T-helper 2 cell treated with Interferon-gamma antibody and Interleukin-4, amounts not matched to agents 5 μg/mL and 100 μg/mL, for 36 hours (primary cell): ENCODE measurements at regions not wholly inside any gene's neighbourhood (a gene's known extent, or its start where the extent isn't known, plus 50 kb on each side); places are given as distances from the start of the nearest gene placed in this dataset.
"Not testable (repeated sequence)": the region's sequence is repeated elsewhere in the genome, so short reads cannot be mapped to it uniquely, and the experiment has no call there.

ENCODE experiments used
- DNase-seq: peaks from one replicate; pipeline ENCODE4 v3.0.0; 2021; ENCODE audit warnings: low spot score
- H3K27ac Mint-ChIP-seq: one replicate; pipeline ENCODE4 v1.8.0; 2021; ENCODE audit warnings: mild to moderate bottlenecking, mixed read lengths
- H3K27me3 Mint-ChIP-seq: one replicate; pipeline ENCODE4 v1.8.0; 2021; ENCODE audit warnings: low read depth, mixed read lengths
- H3K36me3 Mint-ChIP-seq: one replicate; pipeline ENCODE4 v1.8.0; 2021; ENCODE audit warnings: low read depth, mixed read lengths
- H3K4me1 Mint-ChIP-seq: one replicate; pipeline ENCODE4 v1.8.0; 2021; ENCODE audit warnings: low read depth, mixed read lengths
- H3K4me3 Mint-ChIP-seq: one replicate; pipeline ENCODE4 v1.8.0; 2022; ENCODE audit warnings: mild to moderate bottlenecking, moderate library complexity, mixed read lengths
- H3K9me3 Mint-ChIP-seq: one replicate; pipeline ENCODE4 v1.8.0; 2021; ENCODE audit warnings: mixed read lengths

DNA sequence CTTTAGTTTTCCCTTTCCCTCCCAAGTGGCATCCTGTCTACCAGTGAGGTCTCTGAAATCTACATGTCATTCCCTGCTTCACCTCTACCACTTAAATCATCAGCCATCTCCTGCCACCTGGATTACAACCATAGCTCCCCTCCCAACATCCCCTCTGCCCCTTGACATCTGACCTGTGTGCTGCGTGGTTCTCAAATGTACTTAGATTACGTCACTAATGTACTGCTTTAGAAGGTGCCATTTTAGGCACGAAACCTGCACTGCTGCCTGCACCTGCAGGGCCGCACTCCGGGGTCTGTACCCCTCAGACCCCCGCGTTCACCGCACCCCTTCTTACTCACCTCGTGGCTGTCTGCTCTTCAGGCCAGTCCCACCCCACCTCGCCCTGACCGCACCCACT is 395.1 kb upstream of the MYT1L start:
- no peaks in the 10 kb centered on the region for H3K9me3 Mint-ChIP-seq
- no peaks in the 10 kb centered on the region for H3K27me3 Mint-ChIP-seq
- no peaks in the 10 kb centered on the region for H3K36me3 Mint-ChIP-seq
- no peak for DNase-seq
- H3K27ac Mint-ChIP-seq: no peak overlapping the region
- no peaks in the 10 kb centered on the region for H3K4me1 Mint-ChIP-seq
- H3K4me3 Mint-ChIP-seq: no peak overlapping the region

GRCh38 chr2:2723064-2723463 is 392.0 kb upstream of the MYT1L start:
- Mint-ChIP-seq H3K36me3 (no peaks in the 10 kb centered on the region), H3K4me1 (no peaks in the 10 kb centered on the region), H3K27ac (no peak overlapping the region), H3K9me3 (no peaks in the 10 kb centered on the region), H3K4me3 (no peak overlapping the region), H3K27me3 (no peaks in the 10 kb centered on the region)
- no peak for DNase-seq

- Mint-ChIP-seq H3K27me3 (no peaks in the 10 kb centered on the region), H3K27ac (no peak overlapping the region), H3K4me1 (no peaks in the 10 kb centered on the region), H3K4me3 (no peak overlapping the region), H3K36me3 (no peaks in the 10 kb centered on the region), H3K9me3 (no peaks in the 10 kb centered on the region)
- no peak for DNase-seq
Measured at GRCh38 chr2:2721296-2721835, 390.3 kb upstream of the MYT1L start.

- not testable (repeated sequence) for DNase-seq, H3K27me3 Mint-ChIP-seq, H3K27ac Mint-ChIP-seq, H3K4me3 Mint-ChIP-seq, H3K36me3 Mint-ChIP-seq, H3K4me1 Mint-ChIP-seq, H3K9me3 Mint-ChIP-seq
Measured at GRCh38 chr2:2720806-2721205, 389.7 kb upstream of the MYT1L start.

DNA sequence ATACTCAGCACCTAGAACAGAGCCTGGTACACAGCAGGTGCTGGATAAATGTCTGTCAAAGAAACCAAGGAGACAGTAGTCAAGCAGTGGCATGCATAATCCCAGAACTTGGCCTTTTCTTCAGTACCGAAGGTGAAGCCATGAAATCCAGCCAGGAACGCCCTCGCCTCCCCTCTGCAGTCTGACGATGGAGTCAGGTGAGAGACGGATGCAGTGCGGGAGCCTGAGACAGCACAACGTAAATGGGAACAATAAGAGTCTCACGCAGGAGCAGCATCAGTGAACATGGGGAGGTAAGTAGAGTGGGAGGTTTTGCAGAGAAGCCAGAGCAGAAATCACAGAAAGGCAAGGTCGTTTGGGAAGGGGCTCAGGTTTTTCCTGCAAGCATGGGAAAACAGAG is 389.3 kb upstream of the MYT1L start:
- H3K27ac Mint-ChIP-seq: no peak overlapping the region

DNA sequence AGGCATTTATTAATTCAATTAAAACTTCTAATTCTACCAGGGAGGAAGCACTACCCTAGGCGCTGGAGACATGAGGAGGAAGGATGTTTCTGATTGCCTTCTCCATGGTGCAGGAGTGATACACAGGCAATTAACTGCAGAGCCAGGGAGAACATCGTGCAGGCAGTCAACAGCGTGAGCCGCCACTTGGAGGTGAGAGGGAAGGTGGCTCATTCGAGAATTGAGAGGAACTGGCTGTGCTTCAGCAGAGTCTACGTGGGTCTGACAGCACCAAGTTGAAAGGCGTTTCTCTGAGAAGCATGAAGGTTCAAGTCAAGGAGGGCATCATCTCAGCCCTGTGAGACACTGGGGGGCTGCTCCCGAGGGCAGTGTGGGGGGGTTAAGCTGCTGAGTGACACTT is 388.7 kb upstream of the MYT1L start:
- H3K27me3 Mint-ChIP-seq: no peaks in the 10 kb centered on the region
- H3K4me1 Mint-ChIP-seq: no peaks in the 10 kb centered on the region
- DNase-seq: no peak
- no peak overlapping the region for H3K4me3 Mint-ChIP-seq
- no peaks in the 10 kb centered on the region for H3K36me3 Mint-ChIP-seq
- no peaks in the 10 kb centered on the region for H3K9me3 Mint-ChIP-seq
- no peak overlapping the region for H3K27ac Mint-ChIP-seq

More for the DNA sequence above, 389.3 kb upstream of the MYT1L start:
- H3K4me1 Mint-ChIP-seq: no peaks in the 10 kb centered on the region
- DNase-seq: no peak
- H3K9me3 Mint-ChIP-seq: no peaks in the 10 kb centered on the region
- no peaks in the 10 kb centered on the region for H3K27me3 Mint-ChIP-seq
- no peak overlapping the region for H3K4me3 Mint-ChIP-seq
- H3K36me3 Mint-ChIP-seq: no peaks in the 10 kb centered on the region

DNA sequence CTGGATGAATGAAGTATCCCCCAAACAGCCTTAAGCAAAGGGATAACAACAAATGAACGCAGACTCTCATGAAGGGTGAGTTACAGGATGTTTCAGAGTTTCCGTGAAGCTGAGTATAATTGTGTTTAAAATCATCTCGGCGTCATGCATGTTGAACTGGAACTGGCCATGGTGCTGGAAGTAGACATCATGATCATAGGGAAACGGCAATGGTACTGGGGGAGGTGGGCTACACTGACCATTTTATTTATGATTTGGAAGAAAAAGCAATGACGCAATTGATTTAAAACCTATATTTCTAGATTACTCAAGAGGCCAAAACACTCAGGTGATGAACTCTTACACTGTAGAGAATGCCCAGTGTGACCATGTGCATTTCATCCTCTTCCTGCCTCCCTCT is 387.9 kb upstream of the MYT1L start:
- Mint-ChIP-seq H3K27ac (no peak overlapping the region), H3K36me3 (no peaks in the 10 kb centered on the region), H3K27me3 (no peaks in the 10 kb centered on the region), H3K4me3 (no peak overlapping the region), H3K9me3 (no peaks in the 10 kb centered on the region), H3K4me1 (no peaks in the 10 kb centered on the region)
- no peak for DNase-seq

GRCh38 chr2:2717406-2717805 is 386.3 kb upstream of the MYT1L start:
- H3K4me1 Mint-ChIP-seq: no peaks in the 10 kb centered on the region
- no peaks in the 10 kb centered on the region for H3K36me3 Mint-ChIP-seq
- H3K27me3 Mint-ChIP-seq: no peaks in the 10 kb centered on the region

DNA sequence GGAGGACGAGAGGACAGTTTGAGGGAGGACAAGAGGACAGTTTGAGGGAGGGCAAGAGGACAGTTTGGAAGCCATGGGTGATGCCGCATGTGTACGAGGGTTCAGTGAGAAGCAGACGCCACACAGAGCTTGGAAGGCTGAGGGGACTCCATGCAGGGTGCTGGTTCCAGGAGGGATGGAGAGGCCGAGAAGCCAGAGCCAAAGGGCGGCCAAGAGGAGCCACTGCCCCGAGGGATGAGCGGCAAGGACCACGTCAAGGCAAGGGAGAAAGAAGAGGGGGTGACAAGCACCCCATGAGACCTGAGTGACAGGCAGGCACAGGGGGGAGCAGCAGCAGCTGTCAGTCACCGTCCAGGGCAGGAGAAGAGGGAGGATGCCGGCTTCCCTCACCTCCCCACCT is 385.7 kb upstream of the MYT1L start:
- Mint-ChIP-seq H3K27ac (no peak overlapping the region), H3K4me3 (no peak overlapping the region), H3K9me3 (no peaks in the 10 kb centered on the region), H3K36me3 (no peaks in the 10 kb centered on the region), H3K4me1 (no peaks in the 10 kb centered on the region), H3K27me3 (no peaks in the 10 kb centered on the region)
- DNase-seq: no peak

More at GRCh38 chr2:2717406-2717805, 386.3 kb upstream of the MYT1L start:
- no peak overlapping the region for H3K4me3 Mint-ChIP-seq
- H3K27ac Mint-ChIP-seq: no peak overlapping the region
- no peak for DNase-seq
- no peaks in the 10 kb centered on the region for H3K9me3 Mint-ChIP-seq

DNA sequence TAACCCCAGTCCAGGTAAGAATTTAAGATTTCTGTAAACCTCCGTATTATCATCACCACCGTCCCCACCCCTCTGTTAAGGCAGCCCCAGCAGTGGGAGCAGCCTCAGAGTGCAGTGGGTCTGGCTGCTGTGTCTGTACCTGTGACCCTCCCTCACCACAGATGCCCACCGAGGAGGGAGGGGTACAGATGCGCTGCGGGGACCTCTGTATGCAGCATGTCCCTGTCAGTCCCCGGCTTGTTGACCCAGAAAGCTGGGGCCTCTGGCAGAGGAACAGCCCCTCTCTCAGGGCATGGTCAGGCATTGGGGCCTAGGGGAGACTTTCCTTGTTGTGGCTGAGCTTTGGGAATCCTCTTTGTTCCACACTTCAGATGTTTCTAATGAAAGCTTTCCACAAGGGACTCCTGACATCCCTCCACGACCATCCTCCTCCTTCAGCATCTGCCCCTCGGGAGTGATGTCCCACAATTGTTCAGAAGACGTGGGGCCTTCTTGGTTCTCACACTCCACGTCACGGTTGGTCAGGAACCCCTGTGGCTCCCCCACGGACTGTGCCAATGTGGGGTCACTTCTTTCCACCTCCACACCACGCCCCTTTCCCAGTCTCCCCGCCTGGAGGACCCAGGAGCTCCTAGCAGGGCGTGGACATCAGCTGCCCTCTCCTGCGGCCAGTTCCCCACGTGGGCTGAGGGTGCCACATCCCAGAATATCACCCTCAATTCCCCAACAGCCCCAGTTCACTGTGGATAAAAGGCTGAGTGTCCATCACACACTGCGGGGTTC is 384.2 kb upstream of the MYT1L start:
- no peaks in the 10 kb centered on the region for H3K9me3 Mint-ChIP-seq
- H3K27ac Mint-ChIP-seq: no peak overlapping the region
- H3K4me1 Mint-ChIP-seq: no peaks in the 10 kb centered on the region
- DNase-seq: no peak
- H3K4me3 Mint-ChIP-seq: no peak overlapping the region
- H3K36me3 Mint-ChIP-seq: no peaks in the 10 kb centered on the region
- H3K27me3 Mint-ChIP-seq: no peaks in the 10 kb centered on the region

DNA sequence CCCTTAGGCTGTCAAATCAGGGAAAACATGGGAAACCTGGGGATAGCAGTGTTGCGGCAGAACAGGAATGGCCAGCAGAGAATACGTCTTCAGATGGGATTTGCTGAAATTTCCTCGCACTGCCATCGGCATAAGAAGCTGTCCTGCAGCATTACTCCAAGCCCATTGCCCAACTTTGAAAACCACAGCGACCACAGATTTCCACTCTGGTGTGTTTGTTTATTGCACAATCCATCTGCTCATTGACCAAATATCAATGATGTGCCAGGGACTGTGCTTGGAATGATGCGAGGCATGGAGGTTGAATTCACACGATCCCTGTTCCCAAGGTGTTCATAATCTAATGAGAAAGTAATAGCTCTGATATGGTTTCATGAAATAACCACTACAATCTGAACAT is 383.3 kb upstream of the MYT1L start:
- DNase-seq: no peak
- Mint-ChIP-seq H3K36me3 (no peaks in the 10 kb centered on the region), H3K4me3 (no peak overlapping the region), H3K27me3 (no peaks in the 10 kb centered on the region), H3K9me3 (no peaks in the 10 kb centered on the region), H3K4me1 (no peaks in the 10 kb centered on the region), H3K27ac (no peak overlapping the region)

DNA sequence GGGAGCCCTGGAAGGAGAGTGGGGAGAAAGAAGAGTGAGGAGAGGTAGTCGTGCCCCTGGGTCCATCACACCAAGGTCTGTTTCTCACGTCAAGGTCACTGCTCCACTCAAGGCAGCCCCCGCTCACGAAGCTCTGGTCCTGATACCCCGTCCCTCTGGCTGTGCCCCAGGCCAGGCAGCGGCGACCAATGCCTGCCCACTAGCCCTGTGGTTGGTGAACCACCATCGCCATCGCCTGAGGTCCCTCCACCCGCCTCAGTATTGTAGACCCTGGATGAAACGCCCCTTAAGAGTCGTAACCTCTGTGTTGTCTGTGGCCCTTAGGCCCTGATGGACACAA is 378.3 kb upstream of the MYT1L start:
- Mint-ChIP-seq H3K36me3 (no peaks in the 10 kb centered on the region), H3K27ac (no peak overlapping the region), H3K4me1 (no peaks in the 10 kb centered on the region), H3K4me3 (no peak overlapping the region), H3K27me3 (no peaks in the 10 kb centered on the region), H3K9me3 (no peaks in the 10 kb centered on the region)
- no peak for DNase-seq

DNA sequence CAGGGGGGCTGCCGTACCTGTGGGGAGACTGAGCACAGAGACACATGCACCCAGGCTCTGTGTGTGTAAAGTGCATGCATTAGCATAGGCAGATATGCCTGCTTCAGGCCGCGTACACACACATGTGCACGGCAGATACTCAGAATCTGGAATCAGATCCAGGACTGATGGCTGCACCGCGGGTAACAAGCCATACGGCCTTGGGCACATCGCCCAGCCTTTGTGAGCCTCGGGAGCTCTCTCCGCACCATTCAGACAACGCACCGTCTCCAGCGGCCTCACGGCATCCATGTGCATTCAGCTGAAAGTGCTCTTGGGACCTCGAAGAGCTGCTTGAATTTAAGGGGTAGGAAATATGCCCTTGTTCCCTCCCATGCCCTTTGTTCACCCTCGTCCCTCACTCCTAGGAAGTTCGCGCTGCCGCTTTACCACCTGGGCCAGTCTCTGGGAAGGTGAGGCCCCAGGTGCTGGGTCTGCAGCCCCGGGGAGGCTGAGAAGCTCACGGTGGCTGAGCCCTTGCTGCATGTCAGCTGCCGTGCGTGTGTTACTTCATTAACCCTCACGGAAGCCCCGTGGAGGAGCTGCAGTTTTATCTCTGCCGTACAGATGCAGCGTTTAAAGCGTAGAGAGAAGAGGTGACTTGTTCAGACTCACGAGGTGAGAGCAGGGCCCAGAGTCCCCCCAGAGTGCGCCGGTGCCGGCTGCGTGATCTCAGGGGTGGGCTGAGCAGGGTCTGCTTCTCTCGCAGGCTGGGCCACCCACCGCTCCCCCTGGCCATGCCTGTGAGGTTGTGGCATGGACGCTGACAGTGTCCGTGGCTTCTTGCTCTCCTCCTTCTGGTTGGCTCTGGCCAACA is 377.7 kb upstream of the MYT1L start:
- Mint-ChIP-seq H3K4me3 (no peak overlapping the region), H3K9me3 (no peaks in the 10 kb centered on the region), H3K27ac (no peak overlapping the region), H3K4me1 (no peaks in the 10 kb centered on the region), H3K36me3 (no peaks in the 10 kb centered on the region), H3K27me3 (no peaks in the 10 kb centered on the region)
- DNase-seq: no peak

- no peaks in the 10 kb centered on the region for H3K9me3 Mint-ChIP-seq
- no peaks in the 10 kb centered on the region for H3K36me3 Mint-ChIP-seq
- H3K4me1 Mint-ChIP-seq: no peaks in the 10 kb centered on the region
- H3K4me3 Mint-ChIP-seq: no peak overlapping the region
- H3K27ac Mint-ChIP-seq: no peak overlapping the region
- H3K27me3 Mint-ChIP-seq: no peaks in the 10 kb centered on the region
- no peak for DNase-seq
Measured at GRCh38 chr2:2707206-2707991, 376.3 kb upstream of the MYT1L start.
